Spleen (tissue), 11 donors: ENCODE measurements at regions not wholly inside any gene's neighbourhood (a gene's known extent, or its start where the extent isn't known, plus 50 kb on each side); places are given as distances from the start of the nearest gene placed in this dataset.

Source experiments
- DNase-seq: peaks from one replicate; pipeline ENCODE4 v3.0.0-alpha.2; 2020
- H3K27ac ChIP-seq, 8 donors: fragments of 200-600 bp; sonication (generic) in 7 of 8; 1 replicate in 4 of 8; 2 replicates in 4 of 8; pipeline versions ENCODE4 v1.5.0 to v1.8.0; 2016 to 2021; ENCODE audit warnings: inconsistent platforms in 4 of 8, mild to moderate bottlenecking in 4 of 8, moderate library complexity in 1 of 8
- H3K27me3 ChIP-seq, 7 donors: fragments of 200-600 bp; sonication (generic) in 6 of 7; replicated peaks in 1 of 7; 1 replicate in 4 of 7; 2 replicates in 3 of 7; pipeline versions ENCODE4 v1.5.0 to v1.8.0; 2016 to 2021; ENCODE audit warnings: inconsistent platforms in 3 of 7, mild to moderate bottlenecking in 1 of 7
- H3K36me3 ChIP-seq, 6 donors: fragments of 200-600 bp; sonication (generic) in 5 of 6; 1 replicate in 4 of 6; 2 replicates in 2 of 6; pipeline versions ENCODE4 v1.5.0 to v1.8.0; 2016 to 2021; ENCODE audit warnings: inconsistent platforms in 2 of 6
- H3K4me1 ChIP-seq, 6 donors: fragments of 200-600 bp; sonication (generic) in 5 of 6; 1 replicate in 3 of 6; 2 replicates in 3 of 6; pipeline versions ENCODE4 v1.5.0 to v1.8.0; 2016 to 2021; ENCODE audit warnings: inconsistent platforms in 3 of 6
- H3K4me3 ChIP-seq, 8 donors: fragments of 200-600 bp; sonication (generic) in 7 of 8; 1 replicate in 4 of 8; 2 replicates in 4 of 8; pipeline versions ENCODE4 v1.5.0 to v1.8.0; 2016 to 2021; ENCODE audit warnings: inconsistent platforms in 4 of 8, mild to moderate bottlenecking in 4 of 8, moderate library complexity in 2 of 8
- H3K9me3 ChIP-seq, 8 donors: fragments of 200-600 bp; sonication (generic) in 7 of 8; 1 replicate in 4 of 8; 2 replicates in 4 of 8; pipeline versions ENCODE4 v1.5.0 to v1.8.0; 2016 to 2021; ENCODE audit warnings: inconsistent platforms in 4 of 8
- POLR2A ChIP-seq, 3 donors: fragments of 450-650 bp; IDR thresholded peaks; one replicate each; pipeline ENCODE4 v1.5.1; 2017; ENCODE audit warnings: antibody characterized with exemption in 3 of 3, mild to moderate bottlenecking in 1 of 3
- POLR2AphosphoS5 ChIP-seq, 3 donors: sonication (generic); formaldehyde crosslinking; IDR thresholded peaks; one replicate each; pipeline ENCODE4 v1.5.1; 2017; ENCODE audit warnings: antibody characterized with exemption in 3 of 3
- WGBS, 5 donors: extraction: QIAGEN DNeasy Blood & Tissue Kit in 3 of 5; methylation state at CpG; one replicate each; pipeline versions ENCODE4 v1.1.5 to v1.1.7; 2013 to 2018; 5-methylcytosine and 5-hydroxymethylcytosine counted together
- intact Hi-C: fragments of 100-400 bp; cut with DNase I; formaldehyde crosslinking; loops from one replicate; pipeline ENCODE4 v1.15.0; 2023; ENCODE audit warnings: low total_unique reads
- TF ChIP-seq, protein P1 (sequence below), 11 experiments: fragments of 200-600 bp in 7 of 11; fragments of 450-650 bp in 4 of 11; sonication (generic) in 4 of 11; IDR thresholded peaks in 8 of 11; conservative IDR thresholded peaks in 3 of 11; 1 replicate in 7 of 11; 2 replicates in 4 of 11; pipeline versions ENCODE4 v1.4.0 to v1.8.0; 2016 to 2021; ENCODE audit warnings: antibody characterized with exemption in 11 of 11, inconsistent platforms in 4 of 11, mild to moderate bottlenecking in 1 of 11
- donor health status: healthy with polysubstance abuse.
- donor health status: DM: no; HTN: no; CAD: no; lungs with moderate emphysema.
- donor health status: DM: no; HTN: no; CAD: no.
- donor health status: Bipolar disorder and iron deficiency.
- donor health status: healthy.
- donor health status: DM: no; HTN: no; CAD: no.
- donor health status: DM: yes; HTN: yes; CAD: no.

DNA sequence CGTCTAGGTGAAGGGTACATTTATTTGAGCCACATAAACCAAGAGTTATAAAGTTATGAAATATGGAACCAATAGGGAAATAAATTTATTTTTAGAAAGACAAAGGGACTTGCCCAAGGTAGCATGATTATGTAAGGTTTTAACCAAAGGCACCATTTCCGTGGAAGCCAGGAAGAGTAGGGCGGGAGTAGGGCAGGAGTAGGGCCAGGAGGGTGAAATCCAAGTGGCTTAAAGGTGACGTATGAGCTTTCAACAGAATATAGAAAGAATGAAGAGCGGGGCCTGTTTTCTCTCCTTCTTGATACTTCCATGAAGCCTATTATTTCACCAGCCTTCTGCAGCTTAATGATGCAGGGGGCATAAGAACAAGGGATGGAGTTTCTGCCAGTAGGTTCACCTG lies 91.7 kb upstream of the PNPLA4 start:
- DNase-seq: no peak
- Histone ChIP-seq H3K9me3 (no peaks in the 10 kb centered on the region), H3K36me3 (no peaks in the 10 kb centered on the region), H3K27me3 (no peaks in the 10 kb centered on the region), H3K4me1 (no peaks in the 10 kb centered on the region), H3K27ac (no peak overlapping the region), H3K4me3 (no peak overlapping the region)
- WGBS, 5 donors: 80 to 92% (median 81%) methylated on average over 5 of the region's 5 CpGs
- TF ChIP-seq POLR2AphosphoS5 (IDR thresholded peaks at IDR 0.05) (no peak), POLR2A (IDR thresholded peaks at IDR 0.05) (no peak)
- intact Hi-C loops: no loop called here

- TF ChIP-seq POLR2AphosphoS5 (IDR thresholded peaks at IDR 0.05) (no peak), POLR2A (IDR thresholded peaks at IDR 0.05) (no peak)
- TF ChIP-seq, protein P1, sequence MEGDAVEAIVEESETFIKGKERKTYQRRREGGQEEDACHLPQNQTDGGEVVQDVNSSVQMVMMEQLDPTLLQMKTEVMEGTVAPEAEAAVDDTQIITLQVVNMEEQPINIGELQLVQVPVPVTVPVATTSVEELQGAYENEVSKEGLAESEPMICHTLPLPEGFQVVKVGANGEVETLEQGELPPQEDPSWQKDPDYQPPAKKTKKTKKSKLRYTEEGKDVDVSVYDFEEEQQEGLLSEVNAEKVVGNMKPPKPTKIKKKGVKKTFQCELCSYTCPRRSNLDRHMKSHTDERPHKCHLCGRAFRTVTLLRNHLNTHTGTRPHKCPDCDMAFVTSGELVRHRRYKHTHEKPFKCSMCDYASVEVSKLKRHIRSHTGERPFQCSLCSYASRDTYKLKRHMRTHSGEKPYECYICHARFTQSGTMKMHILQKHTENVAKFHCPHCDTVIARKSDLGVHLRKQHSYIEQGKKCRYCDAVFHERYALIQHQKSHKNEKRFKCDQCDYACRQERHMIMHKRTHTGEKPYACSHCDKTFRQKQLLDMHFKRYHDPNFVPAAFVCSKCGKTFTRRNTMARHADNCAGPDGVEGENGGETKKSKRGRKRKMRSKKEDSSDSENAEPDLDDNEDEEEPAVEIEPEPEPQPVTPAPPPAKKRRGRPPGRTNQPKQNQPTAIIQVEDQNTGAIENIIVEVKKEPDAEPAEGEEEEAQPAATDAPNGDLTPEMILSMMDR (IDR thresholded peaks at IDR 0.05 in 8 of 11, conservative IDR thresholded peaks at IDR 0.05 in 3 of 11): no peak
- H3K9me3 ChIP-seq: no peaks in the 10 kb centered on the region
- no peaks in the 10 kb centered on the region for H3K4me1 ChIP-seq
- H3K36me3 ChIP-seq: no peaks in the 10 kb centered on the region
- no peak for DNase-seq
- H3K27me3 ChIP-seq: no peaks in the 10 kb centered on the region
- no peak overlapping the region for H3K27ac ChIP-seq
- H3K4me3 ChIP-seq: no peak overlapping the region
- intact Hi-C loops: no loop called here
- 81 to 95% (median 91%) methylated on average over 4 of the region's 4 CpGs for WGBS, 5 donors
These were observed 82.9 kb upstream of the PNPLA4 start for GRCh38 chrX:8010105-8010504.

- H3K27me3 ChIP-seq: no peaks in the 10 kb centered on the region
- DNase-seq: no peak
- intact Hi-C loops: loop anchor here (10.0 kb wide), 1 partner anchor 809 kb away; no protein-coding TSS in a partner anchor
- H3K4me3 ChIP-seq: no peak overlapping the region
- WGBS, 5 donors: 63 to 82% (median 71%) methylated on average over 2 of the region's 2 CpGs
- no peak overlapping the region for H3K27ac ChIP-seq
- TF ChIP-seq POLR2AphosphoS5 (IDR thresholded peaks at IDR 0.05) (no peak), POLR2A (IDR thresholded peaks at IDR 0.05) (no peak)
- TF ChIP-seq, protein P1 (IDR thresholded peaks at IDR 0.05 in 8 of 11, conservative IDR thresholded peaks at IDR 0.05 in 3 of 11): no peak
- H3K9me3 ChIP-seq: no peaks in the 10 kb centered on the region
- no peaks in the 10 kb centered on the region for H3K36me3 ChIP-seq
- no peaks in the 10 kb centered on the region for H3K4me1 ChIP-seq
These were observed 78.6 kb upstream of the PNPLA4 start for GRCh38 chrX:8005678-8006347.

GRCh38 chrX:8003147-8003883 lies 76.1 kb upstream of the PNPLA4 start:
- WGBS, 5 donors: 87 to 98% (median 94%) methylated on average over 8 to 29 of the region's 29 CpGs
- no peaks in the 10 kb centered on the region for H3K36me3 ChIP-seq
- H3K9me3 ChIP-seq: peaks cover 0 to 10% (median 0%) of the 10 kb centered on the region in 8 donors
- no peak for TF ChIP-seq POLR2A (IDR thresholded peaks at IDR 0.05)
- TF ChIP-seq POLR2AphosphoS5 (IDR thresholded peaks at IDR 0.05): no peak
- TF ChIP-seq, protein P1 (IDR thresholded peaks at IDR 0.05 in 8 of 11, conservative IDR thresholded peaks at IDR 0.05 in 3 of 11): no peak
- intact Hi-C loops: loop anchor here (10.0 kb wide), 1 partner anchor 811 kb away; no protein-coding TSS in a partner anchor
- H3K4me3 ChIP-seq: no peak overlapping the region
- H3K27ac ChIP-seq: no peak overlapping the region
- no peaks in the 10 kb centered on the region for H3K4me1 ChIP-seq
- DNase-seq: no peak
- no peaks in the 10 kb centered on the region for H3K27me3 ChIP-seq
